PC-3 (cell line): ENCODE measurements at regions not wholly inside any gene's neighbourhood (a gene's known extent, or its start where the extent isn't known, plus 50 kb on each side); places are given as distances from the start of the nearest gene placed in this dataset.

Source experiments
- ATAC-seq: fragments of 200-7000 bp; cut with Tn5 transposase; 2 replicates; pipeline ENCODE4 v1.9.1; 2020; ENCODE audit warnings: mild to moderate bottlenecking, moderate library complexity
- BruUV-seq: library from RNA; stranded (reverse); fragments of 400-500 nt; replicated peaks from 2 replicates; lab custom pipeline; 2021; lab: Mats Ljungman, UMichigan
- CTCF ChIA-PET: fragments of 300-600 bp; sonication (Branson Sonifier 250); formaldehyde crosslinking; loops from one replicate; lab custom pipeline; 2022; ENCODE audit warnings: antibody characterized with exemption; lab: Charles Lee
- POLR2A ChIA-PET: fragments of 300-600 bp; sonication (Branson Sonifier 250); formaldehyde crosslinking; loops from one replicate; lab custom pipeline; 2022; ENCODE audit warnings: antibody characterized with exemption; ENCODE audit not compliant: unreplicated experiment; lab: Charles Lee
- DNase-seq: peaks from one replicate; pipeline ENCODE4 v3.0.0-alpha.2; 2015
- H2AFZ ChIP-seq: fragments of 300-600 bp; sonication (generic); 2 replicates; pipeline ENCODE4 v1.6.0; 2016; ENCODE audit warnings: antibody characterized with exemption, low read length
- H3F3A ChIP-seq: fragments of 300-600 bp; sonication (generic); one replicate; pipeline ENCODE4 v1.6.0; 2017; ENCODE audit warnings: antibody characterized with exemption, low read length, control low read depth, mild to moderate bottlenecking; ENCODE audit not compliant: unreplicated experiment
- H3K27ac ChIP-seq: fragments of 300-600 bp; sonication (generic); 2 replicates; pipeline ENCODE4 v1.5.1; 2016; ENCODE audit warnings: mild to moderate bottlenecking, low read length
- H3K27me3 ChIP-seq: fragments of 300-600 bp; sonication (generic); 2 replicates; pipeline ENCODE4 v1.6.1; 2016; ENCODE audit warnings: low read length, mixed read lengths
- H3K36me3 ChIP-seq: fragments of 300-600 bp; sonication (generic); 2 replicates; pipeline ENCODE4 v1.6.1; 2016; ENCODE audit warnings: low read depth, mixed run types, low read length, mixed read lengths
- H3K4me1 ChIP-seq: fragments of 300-600 bp; sonication (generic); 2 replicates; pipeline ENCODE4 v1.5.1; 2016; ENCODE audit warnings: low read length; ENCODE audit not compliant: insufficient read depth
- H3K4me2 ChIP-seq: fragments of 300-600 bp; sonication (generic); 2 replicates; pipeline ENCODE4 v1.6.0; 2016; ENCODE audit warnings: low read length
- H3K4me3 ChIP-seq: fragments of 300-600 bp; sonication (generic); 2 replicates; pipeline ENCODE4 v1.5.1; 2016; ENCODE audit warnings: mild to moderate bottlenecking, low read length, mixed read lengths
- H3K79me2 ChIP-seq: fragments of 300-600 bp; sonication (generic); 2 replicates; pipeline ENCODE4 v1.6.1; 2017; ENCODE audit warnings: low read length, mixed read lengths
- H3K9ac ChIP-seq: fragments of 300-600 bp; sonication (generic); 2 replicates; pipeline ENCODE4 v1.6.0; 2016; ENCODE audit warnings: mild to moderate bottlenecking, low read length
- H3K9me2 ChIP-seq: fragments of 300-600 bp; sonication (generic); replicated peaks from 2 replicates; pipeline ENCODE4 v1.6.1; 2016; ENCODE audit warnings: mixed run types, low read length, mixed read lengths
- H3K9me3 ChIP-seq: fragments of 300-600 bp; sonication (generic); 2 replicates; pipeline ENCODE4 v1.6.1; 2016; ENCODE audit warnings: low read length, mixed read lengths
- H4K20me1 ChIP-seq: fragments of 300-600 bp; sonication (generic); 2 replicates; pipeline ENCODE4 v1.6.1; 2016; ENCODE audit warnings: low read length, mixed read lengths
- EZH2 ChIP-seq: fragments of 300-600 bp; sonication (generic); IDR thresholded peaks from one replicate; pipeline ENCODE4 v1.6.1; 2017; ENCODE audit warnings: antibody characterized with exemption, mild to moderate bottlenecking, low read length; ENCODE audit not compliant: unreplicated experiment
- EZH2phosphoT487 ChIP-seq: fragments of 300-600 bp; sonication (generic); IDR thresholded peaks from 2 replicates; pipeline ENCODE4 v1.6.1; 2018; ENCODE audit warnings: mild to moderate bottlenecking, antibody characterized with exemption, low read length, borderline replicate concordance
- intact Hi-C: fragments of 100-400 bp; cut with micrococcal nuclease; formaldehyde crosslinking; loops from 2 replicates; pipeline ENCODE4 v1.9.0; 2023
- TF ChIP-seq, protein P1 (sequence below): fragments of 300-600 bp; sonication (generic); conservative IDR thresholded peaks from 2 replicates; pipeline ENCODE4 v1.5.1; 2017; ENCODE audit warnings: antibody characterized with exemption, low read depth, mild to moderate bottlenecking, low read length

DNA sequence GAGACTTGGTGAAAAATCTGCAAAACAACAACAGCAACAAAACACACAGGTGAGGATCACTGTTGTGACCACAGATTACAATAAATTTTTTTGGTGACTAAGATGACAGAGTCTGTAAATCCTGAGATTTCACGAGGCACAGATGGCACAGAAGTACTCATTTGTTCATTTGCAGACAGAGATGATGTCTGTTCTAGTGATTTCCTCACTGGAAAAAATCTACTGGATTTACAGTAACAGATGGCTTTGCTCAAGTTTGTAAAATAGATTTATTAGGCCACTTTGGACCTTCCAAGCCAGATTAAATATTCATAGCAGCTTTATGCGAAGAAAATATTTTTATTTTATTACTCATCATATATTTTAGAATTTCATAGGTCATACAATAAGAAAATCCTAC, 113.5 kb upstream of the IL6 start:
- no peaks in the 10 kb centered on the region for H3K9me2 ChIP-seq
- intact Hi-C loops: no loop called here
- no peak overlapping the region for H3K4me2 ChIP-seq
- no peak overlapping the region for H3K9ac ChIP-seq
- ATAC-seq (no peak), DNase-seq (no peak)
- CTCF ChIA-PET: no interaction called here
- H2AFZ ChIP-seq: no peak overlapping the region
- no peak overlapping the region for H3K27ac ChIP-seq
- no peaks in the 10 kb centered on the region for H4K20me1 ChIP-seq
- H3K79me2 ChIP-seq: no peaks in the 10 kb centered on the region
- POLR2A ChIA-PET: no interaction called here
- no peaks in the 10 kb centered on the region for H3F3A ChIP-seq
- BruUV-seq: no TSS peak
- no peaks in the 10 kb centered on the region for H3K4me1 ChIP-seq
- peaks cover 12% of the 10 kb centered on the region for H3K9me3 ChIP-seq
- no peaks in the 10 kb centered on the region for H3K36me3 ChIP-seq
- H3K4me3 ChIP-seq: no peak overlapping the region
- H3K27me3 ChIP-seq: no peaks in the 10 kb centered on the region
- TF ChIP-seq EZH2phosphoT487: no peak
- TF ChIP-seq, protein P1, sequence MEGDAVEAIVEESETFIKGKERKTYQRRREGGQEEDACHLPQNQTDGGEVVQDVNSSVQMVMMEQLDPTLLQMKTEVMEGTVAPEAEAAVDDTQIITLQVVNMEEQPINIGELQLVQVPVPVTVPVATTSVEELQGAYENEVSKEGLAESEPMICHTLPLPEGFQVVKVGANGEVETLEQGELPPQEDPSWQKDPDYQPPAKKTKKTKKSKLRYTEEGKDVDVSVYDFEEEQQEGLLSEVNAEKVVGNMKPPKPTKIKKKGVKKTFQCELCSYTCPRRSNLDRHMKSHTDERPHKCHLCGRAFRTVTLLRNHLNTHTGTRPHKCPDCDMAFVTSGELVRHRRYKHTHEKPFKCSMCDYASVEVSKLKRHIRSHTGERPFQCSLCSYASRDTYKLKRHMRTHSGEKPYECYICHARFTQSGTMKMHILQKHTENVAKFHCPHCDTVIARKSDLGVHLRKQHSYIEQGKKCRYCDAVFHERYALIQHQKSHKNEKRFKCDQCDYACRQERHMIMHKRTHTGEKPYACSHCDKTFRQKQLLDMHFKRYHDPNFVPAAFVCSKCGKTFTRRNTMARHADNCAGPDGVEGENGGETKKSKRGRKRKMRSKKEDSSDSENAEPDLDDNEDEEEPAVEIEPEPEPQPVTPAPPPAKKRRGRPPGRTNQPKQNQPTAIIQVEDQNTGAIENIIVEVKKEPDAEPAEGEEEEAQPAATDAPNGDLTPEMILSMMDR: no peak
- TF ChIP-seq EZH2: no peak

DNA sequence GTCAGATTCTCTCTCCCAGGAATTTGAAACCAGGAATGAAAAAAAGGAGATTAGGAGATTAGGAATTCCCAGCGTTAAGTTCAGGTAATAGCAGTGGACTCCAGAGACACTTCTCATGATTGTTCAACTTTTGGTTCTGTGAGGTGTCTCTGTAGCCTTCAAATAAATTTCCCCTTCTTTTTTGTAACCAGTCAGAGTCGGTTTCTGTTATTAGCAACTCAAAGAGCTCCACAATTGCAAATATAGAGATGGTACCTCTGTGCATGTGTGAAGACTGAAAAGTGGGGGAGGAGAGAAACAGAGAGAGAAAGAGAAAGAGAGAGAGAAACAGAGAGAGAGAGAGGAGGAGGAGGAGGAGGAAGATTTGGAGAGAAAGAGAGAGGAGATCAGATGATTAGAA, 112.8 kb upstream of the STEAP1B start:
- Histone ChIP-seq H3K27me3 (no peaks in the 10 kb centered on the region), H3K36me3 (no peaks in the 10 kb centered on the region), H3K79me2 (no peaks in the 10 kb centered on the region), H2AFZ (no peak overlapping the region), H3K4me2 (no peak overlapping the region), H4K20me1 (no peaks in the 10 kb centered on the region), H3K9me2 (no peaks in the 10 kb centered on the region), H3K9me3 (peaks cover 5% of the 10 kb centered on the region), H3K27ac (no peak overlapping the region), H3K4me3 (no peak overlapping the region), H3F3A (no peaks in the 10 kb centered on the region), H3K4me1 (no peaks in the 10 kb centered on the region), H3K9ac (no peak overlapping the region)
- TF ChIP-seq, protein P1: no peak
- TF ChIP-seq EZH2phosphoT487 (no peak), EZH2 (no peak)
- intact Hi-C loops: no loop called here
- ChIA-PET POLR2A (no interaction called here), CTCF (no interaction called here)
- DNase-seq: no peak
- ATAC-seq: no peak
- BruUV-seq: no TSS peak

DNA sequence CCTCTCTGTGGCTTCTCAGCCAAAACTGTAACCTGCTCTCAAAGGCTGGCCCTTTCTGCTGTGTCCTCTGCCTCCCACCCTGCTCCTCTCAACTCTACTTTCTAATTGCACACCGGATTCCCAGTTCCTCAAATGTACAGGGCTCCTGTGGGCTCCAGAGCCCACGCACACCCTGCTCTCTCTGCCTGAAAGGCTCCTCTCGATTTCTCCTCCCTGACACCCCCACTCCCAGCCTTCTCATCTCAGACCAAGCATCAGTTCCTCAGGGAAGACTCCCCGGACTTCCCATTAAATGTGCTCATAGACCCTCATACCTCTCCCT, 111.7 kb upstream of the STEAP1B start:
- no peak overlapping the region for H3K27ac ChIP-seq
- no TSS peak for BruUV-seq
- no peak for ATAC-seq
- H3K9ac ChIP-seq: no peak overlapping the region
- no peak overlapping the region for H2AFZ ChIP-seq
- H3K9me3 ChIP-seq: no peaks in the 10 kb centered on the region
- no peaks in the 10 kb centered on the region for H3K27me3 ChIP-seq
- H3F3A ChIP-seq: no peaks in the 10 kb centered on the region
- no peaks in the 10 kb centered on the region for H3K4me1 ChIP-seq
- DNase-seq: no peak
- H3K79me2 ChIP-seq: no peaks in the 10 kb centered on the region
- POLR2A ChIA-PET: interaction anchor here (0.6 kb wide), 1 partner anchor 107 kb away, joined by 3 read pairs; no protein-coding TSS in a partner anchor
- H3K4me3 ChIP-seq: no peak overlapping the region
- TF ChIP-seq, protein P1: no peak
- TF ChIP-seq EZH2: no peak
- no peak for TF ChIP-seq EZH2phosphoT487
- no peaks in the 10 kb centered on the region for H4K20me1 ChIP-seq
- intact Hi-C loops: no loop called here
- H3K4me2 ChIP-seq: no peak overlapping the region
- no peaks in the 10 kb centered on the region for H3K9me2 ChIP-seq
- CTCF ChIA-PET: no interaction called here
- no peaks in the 10 kb centered on the region for H3K36me3 ChIP-seq
